ENCODE measurements at regions not wholly inside any gene's neighbourhood (a gene's known extent, or its start where the extent isn't known, plus 50 kb on each side); places are given as distances from the start of the nearest gene placed in this dataset.

GRCh38 chr17:15882777-15883176, 62.2 kb upstream of the ADORA2B start:
- TF ChIP-seq CTCF (IDR thresholded peaks at IDR 0.05) (no peak), POLR2A (IDR thresholded peaks at IDR 0.05) (no peak)

All from lower leg skin (tissue), 3 donors.